AG04449 (cell line): ENCODE measurements at regions not wholly inside any gene's neighbourhood (a gene's known extent, or its start where the extent isn't known, plus 50 kb on each side); places are given as distances from the start of the nearest gene placed in this dataset.

Source experiments
- CTCF ChIA-PET: fragments of 350-600 bp; formaldehyde crosslinking; extraction: SDS; loops from one replicate; lab custom pipeline; 2021; ENCODE audit warnings: antibody characterized with exemption; lab: Yijun Ruan, JAX
- POLR2A ChIA-PET: fragments of 400-600, 350-600 bp; formaldehyde crosslinking; extraction: SDS; loops from one replicate; lab custom pipeline; 2020; ENCODE audit warnings: antibody characterized with exemption, inconsistent platforms; lab: Yijun Ruan, JAX
- DNase-seq: peaks from one replicate; pipeline ENCODE4 v3.0.0-alpha.2; 2010; ENCODE audit warnings: low read depth, low spot score
- H3K4me3 ChIP-seq: 2 replicates; pipeline ENCODE4 v1.5.1; 2011; ENCODE audit warnings: low read depth, mild to moderate bottlenecking, control low read depth, low read length
- TF ChIP-seq, protein P1 (sequence below): IDR thresholded peaks from one replicate; pipeline ENCODE4 v1.5.1; 2011; ENCODE audit warnings: mild to moderate bottlenecking, moderate library complexity, low read length, control low read depth, inconsistent platforms; ENCODE audit not compliant: insufficient read depth; ENCODE audit errors: missing control alignments

DNA sequence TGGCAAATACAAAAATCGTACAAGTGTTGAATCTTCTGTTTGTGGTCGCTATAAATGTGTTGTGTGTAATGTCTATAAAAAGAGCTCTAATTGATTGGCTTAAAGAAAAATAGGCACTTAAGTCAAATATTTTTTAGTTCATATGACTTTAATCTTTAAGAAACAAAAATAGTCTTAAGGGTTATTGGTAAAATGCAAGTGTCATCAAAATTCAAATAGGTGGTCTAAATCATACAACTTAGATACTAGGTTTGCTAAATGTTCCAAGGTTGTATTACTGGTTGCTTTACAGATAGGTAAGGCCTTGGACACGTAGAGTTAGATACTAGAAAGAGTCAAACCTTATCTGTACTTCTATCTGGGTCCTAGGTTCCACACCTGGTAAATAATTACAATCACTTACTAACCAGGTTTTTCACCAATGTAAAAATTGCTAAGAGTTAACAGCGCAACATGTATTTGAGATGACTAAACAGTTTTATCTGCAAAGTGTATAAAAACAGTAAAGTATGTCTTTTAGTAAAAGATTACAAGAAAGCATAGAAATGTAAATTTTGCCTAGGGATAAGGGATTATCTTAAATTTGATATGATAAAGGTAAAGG, 91.1 kb upstream of the GNAZ start:
- POLR2A ChIA-PET: no interaction called here
- CTCF ChIA-PET: no interaction called here
- no peak for DNase-seq
- TF ChIP-seq, protein P1, sequence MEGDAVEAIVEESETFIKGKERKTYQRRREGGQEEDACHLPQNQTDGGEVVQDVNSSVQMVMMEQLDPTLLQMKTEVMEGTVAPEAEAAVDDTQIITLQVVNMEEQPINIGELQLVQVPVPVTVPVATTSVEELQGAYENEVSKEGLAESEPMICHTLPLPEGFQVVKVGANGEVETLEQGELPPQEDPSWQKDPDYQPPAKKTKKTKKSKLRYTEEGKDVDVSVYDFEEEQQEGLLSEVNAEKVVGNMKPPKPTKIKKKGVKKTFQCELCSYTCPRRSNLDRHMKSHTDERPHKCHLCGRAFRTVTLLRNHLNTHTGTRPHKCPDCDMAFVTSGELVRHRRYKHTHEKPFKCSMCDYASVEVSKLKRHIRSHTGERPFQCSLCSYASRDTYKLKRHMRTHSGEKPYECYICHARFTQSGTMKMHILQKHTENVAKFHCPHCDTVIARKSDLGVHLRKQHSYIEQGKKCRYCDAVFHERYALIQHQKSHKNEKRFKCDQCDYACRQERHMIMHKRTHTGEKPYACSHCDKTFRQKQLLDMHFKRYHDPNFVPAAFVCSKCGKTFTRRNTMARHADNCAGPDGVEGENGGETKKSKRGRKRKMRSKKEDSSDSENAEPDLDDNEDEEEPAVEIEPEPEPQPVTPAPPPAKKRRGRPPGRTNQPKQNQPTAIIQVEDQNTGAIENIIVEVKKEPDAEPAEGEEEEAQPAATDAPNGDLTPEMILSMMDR: no peak
- no peak overlapping the region for H3K4me3 ChIP-seq

DNA sequence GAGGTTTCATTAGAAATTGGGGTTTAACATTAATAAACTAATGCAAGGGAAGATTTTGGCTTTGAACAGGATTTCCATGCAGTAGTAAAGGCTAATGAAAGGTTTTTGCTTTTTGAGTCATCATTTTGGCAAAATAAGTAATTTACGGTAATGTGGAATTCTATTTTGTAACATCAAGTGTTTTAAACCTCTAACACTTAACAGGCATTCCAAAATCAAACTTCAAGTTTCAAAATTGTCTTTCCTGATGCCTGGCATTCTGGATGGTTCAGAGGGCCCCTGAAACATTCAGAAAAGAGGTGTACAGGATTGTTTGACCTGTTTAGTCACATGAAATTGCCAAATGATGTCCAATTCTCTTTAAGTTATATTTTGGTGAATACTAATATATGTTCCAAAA, 90.4 kb upstream of the GNAZ start:
- DNase-seq: no peak
- ChIA-PET POLR2A (no interaction called here), CTCF (no interaction called here)
- TF ChIP-seq, protein P1: no peak
- no peak overlapping the region for H3K4me3 ChIP-seq

DNA sequence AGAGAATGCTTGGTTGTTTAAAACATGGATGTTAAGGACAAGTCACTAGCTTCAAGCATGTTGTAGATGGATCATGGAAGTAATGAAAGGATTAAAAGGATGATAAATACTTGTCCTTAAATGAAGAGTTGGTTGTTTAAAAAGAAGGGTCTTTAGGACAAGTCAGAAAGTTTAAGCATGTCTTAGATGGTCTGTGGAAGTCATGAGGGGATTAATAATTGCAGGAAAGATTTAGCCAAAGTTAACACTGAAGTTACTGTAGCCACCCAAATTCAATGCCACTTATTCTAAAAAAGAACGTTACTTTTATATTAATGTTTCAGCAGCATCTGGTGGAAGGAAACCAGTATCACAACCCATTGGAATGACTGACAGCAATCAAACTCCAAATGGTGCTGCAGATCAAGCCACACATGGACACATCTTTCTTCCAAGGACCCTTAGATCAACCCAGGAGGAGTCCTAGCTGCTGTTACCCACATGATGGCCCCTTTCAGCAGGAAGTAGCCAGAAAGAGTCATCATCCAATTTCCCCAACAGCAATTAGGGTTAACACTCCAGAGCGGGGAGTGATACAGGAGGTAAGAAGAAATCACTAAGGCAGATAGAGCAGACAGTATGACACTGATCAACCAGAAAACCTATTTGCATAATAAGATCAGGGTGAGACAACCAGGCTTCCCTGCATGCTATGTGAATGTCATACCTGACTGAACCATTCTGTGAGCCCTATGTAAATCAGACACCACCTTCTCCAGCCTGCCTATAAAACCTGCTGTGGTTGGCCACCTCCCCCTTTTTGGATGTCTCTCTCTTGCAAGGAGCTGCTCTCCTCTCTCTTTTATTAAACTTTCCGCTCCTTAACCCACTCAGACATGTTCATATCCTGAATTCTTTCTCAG, 88.4 kb upstream of the GNAZ start:
- TF ChIP-seq, protein P1: no peak
- CTCF ChIA-PET: no interaction called here
- POLR2A ChIA-PET: no interaction called here
- no peak overlapping the region for H3K4me3 ChIP-seq
- no peak for DNase-seq

DNA sequence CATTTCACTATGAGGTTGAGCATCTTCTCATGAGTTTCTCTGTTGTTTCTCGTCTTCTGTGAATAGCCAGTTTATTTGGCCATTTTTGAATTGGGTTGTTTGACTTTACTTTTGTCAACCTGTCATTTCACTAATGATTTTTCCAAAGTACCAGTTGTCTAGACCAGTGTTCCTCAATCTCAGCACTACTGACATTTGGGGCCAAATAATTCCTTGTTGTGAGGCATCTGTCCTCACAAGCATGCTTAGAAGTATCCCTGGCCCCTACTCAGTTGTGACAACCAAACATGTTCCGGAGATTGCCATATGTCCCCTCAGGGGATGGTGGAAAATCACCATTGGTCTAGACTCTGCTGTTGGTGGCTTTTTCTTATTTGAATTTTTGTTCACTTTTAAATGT, 87.7 kb upstream of the GNAZ start:
- ChIA-PET CTCF (no interaction called here), POLR2A (no interaction called here)
- DNase-seq: no peak
- no peak overlapping the region for H3K4me3 ChIP-seq
- TF ChIP-seq, protein P1: no peak

DNA sequence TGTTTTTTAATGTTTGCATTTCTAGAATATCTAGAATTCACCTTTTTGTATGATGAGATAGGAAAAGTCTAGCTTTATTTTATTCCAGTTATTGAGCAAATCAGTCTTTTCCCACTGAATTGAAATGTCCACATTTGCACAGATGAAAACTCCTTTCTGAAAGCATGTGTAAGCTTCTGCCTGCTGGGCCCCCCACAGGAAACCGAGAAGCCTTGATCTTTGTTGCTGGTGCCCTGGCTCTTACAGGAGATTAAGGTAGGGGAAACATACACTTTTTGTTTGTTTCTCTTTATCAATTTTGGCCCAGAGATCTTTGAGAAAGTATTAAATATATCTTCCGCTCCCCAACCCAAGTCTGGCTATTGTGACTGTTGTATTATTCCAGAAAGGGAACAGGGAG, 87.2 kb upstream of the GNAZ start:
- no peak for DNase-seq
- no peak overlapping the region for H3K4me3 ChIP-seq
- ChIA-PET CTCF (no interaction called here), POLR2A (no interaction called here)
- TF ChIP-seq, protein P1: no peak

DNA sequence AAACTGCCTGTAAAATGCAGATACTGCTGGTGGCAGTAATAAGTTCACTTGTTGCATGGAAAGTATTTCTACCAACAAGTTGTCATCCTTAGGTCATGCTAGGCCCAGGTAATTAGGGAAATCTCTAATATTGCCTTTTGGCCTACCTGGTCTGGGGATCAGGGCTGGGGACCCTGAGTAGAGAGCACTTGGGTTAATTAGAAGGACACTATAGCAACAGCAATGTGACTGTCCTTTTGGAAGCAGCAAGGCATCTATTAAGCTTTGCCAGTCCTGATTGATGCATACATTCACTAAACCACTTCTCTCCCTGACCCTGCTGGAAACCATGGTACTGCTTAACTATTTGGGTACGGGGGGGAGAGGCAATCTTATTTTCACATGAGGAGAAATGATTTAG, 86.5 kb upstream of the GNAZ start:
- ChIA-PET CTCF (no interaction called here), POLR2A (no interaction called here)
- H3K4me3 ChIP-seq: no peak overlapping the region
- TF ChIP-seq, protein P1: no peak
- DNase-seq: no peak
